ENCODE measurements at regions not wholly inside any gene's neighbourhood (a gene's known extent, or its start where the extent isn't known, plus 50 kb on each side); places are given as distances from the start of the nearest gene placed in this dataset.
"Not testable (repeated sequence)": the region's sequence is repeated elsewhere in the genome, so short reads cannot be mapped to it uniquely, and the experiment has no call there.

- no peak for DNase-seq (ENCODE audit: low read depth in 2 of 3, low spot score in 2 of 3)
Observed at GRCh38 chr1:194487172-194487571, 1300.8 kb upstream of the B3GALT2 start.

GRCh38 chr1:194485432-194485831 lies 1299.0 kb upstream of the B3GALT2 start:
- DNase-seq (ENCODE audit: low read depth in 2 of 3, low spot score in 2 of 3), result no peak

- no peak for DNase-seq (ENCODE audit: low read depth in 2 of 3, low spot score in 2 of 3)
Observed at GRCh38 chr1:194478731-194479130, 1292.3 kb upstream of the B3GALT2 start.

GRCh38 chr1:194477908-194478307 lies 1291.5 kb upstream of the B3GALT2 start:
- no peak for DNase-seq (ENCODE audit: low read depth in 2 of 3, low spot score in 2 of 3)

- DNase-seq (ENCODE audit: low read depth in 2 of 3, low spot score in 2 of 3), result no peak
Observed at GRCh38 chr1:194476872-194477271, 1290.5 kb upstream of the B3GALT2 start.

- DNase-seq (ENCODE audit: low read depth in 2 of 3, low spot score in 2 of 3), result no peak
Observed at GRCh38 chr1:194476351-194476750, 1289.9 kb upstream of the B3GALT2 start.

GRCh38 chr1:194474701-194475100 lies 1288.3 kb upstream of the B3GALT2 start:
- no peak for DNase-seq (ENCODE audit: low read depth in 2 of 3, low spot score in 2 of 3)

- DNase-seq (ENCODE audit: low read depth in 2 of 3, low spot score in 2 of 3), result no peak
Observed at GRCh38 chr1:194473766-194474165, 1287.4 kb upstream of the B3GALT2 start.

- no peak for DNase-seq (ENCODE audit: low read depth in 2 of 3, low spot score in 2 of 3)
Observed at GRCh38 chr1:194469282-194469681, 1282.9 kb upstream of the B3GALT2 start.

GRCh38 chr1:194466706-194467105 lies 1280.3 kb upstream of the B3GALT2 start:
- DNase-seq (ENCODE audit: low read depth in 2 of 3, low spot score in 2 of 3), result peak in 1 of 3 donors; percentile 0

- no peak for DNase-seq (ENCODE audit: low read depth in 2 of 3, low spot score in 2 of 3)
Observed at GRCh38 chr1:194447636-194448035, 1261.2 kb upstream of the B3GALT2 start.

GRCh38 chr1:194445244-194445643 lies 1258.8 kb upstream of the B3GALT2 start:
- DNase-seq (ENCODE audit: low read depth in 2 of 3, low spot score in 2 of 3), result no peak

- no peak for DNase-seq (ENCODE audit: low read depth in 2 of 3, low spot score in 2 of 3)
Observed at GRCh38 chr1:194442901-194443575, 1256.6 kb upstream of the B3GALT2 start.

GRCh38 chr1:194437135-194437534 lies 1250.7 kb upstream of the B3GALT2 start:
- DNase-seq (ENCODE audit: low read depth in 2 of 3, low spot score in 2 of 3), result no peak

GRCh38 chr1:194431121-194431520 lies 1244.7 kb upstream of the B3GALT2 start:
- DNase-seq (ENCODE audit: low read depth in 2 of 3, low spot score in 2 of 3), result no peak

GRCh38 chr1:194420706-194421105 lies 1234.3 kb upstream of the B3GALT2 start:
- no peak for DNase-seq (ENCODE audit: low read depth in 2 of 3, low spot score in 2 of 3)

- no peak for DNase-seq (ENCODE audit: low read depth in 2 of 3, low spot score in 2 of 3)
Observed at GRCh38 chr1:194419721-194420120, 1233.3 kb upstream of the B3GALT2 start.

GRCh38 chr1:194410756-194411155 lies 1224.3 kb upstream of the B3GALT2 start:
- DNase-seq (ENCODE audit: low read depth in 2 of 3, low spot score in 2 of 3), result no peak

GRCh38 chr1:194407238-194407637 lies 1220.8 kb upstream of the B3GALT2 start:
- DNase-seq (ENCODE audit: low read depth in 2 of 3, low spot score in 2 of 3), result not testable (repeated sequence)

GRCh38 chr1:194394676-194395075 lies 1208.3 kb upstream of the B3GALT2 start:
- DNase-seq (ENCODE audit: low read depth in 2 of 3, low spot score in 2 of 3), result no peak

GRCh38 chr1:194387531-194387930 lies 1201.1 kb upstream of the B3GALT2 start:
- no peak for DNase-seq (ENCODE audit: low read depth in 2 of 3, low spot score in 2 of 3)

- DNase-seq (ENCODE audit: low read depth in 2 of 3, low spot score in 2 of 3), result no peak
Observed at GRCh38 chr1:194378517-194378916, 1192.1 kb upstream of the B3GALT2 start.

- no peak for DNase-seq (ENCODE audit: low read depth in 2 of 3, low spot score in 2 of 3)
Observed at GRCh38 chr1:194374649-194375048, 1188.2 kb upstream of the B3GALT2 start.

Data from hematopoietic multipotent progenitor cell (in vitro differentiated cells).